ENCODE measurements at regions not wholly inside any gene's neighbourhood (a gene's known extent, or its start where the extent isn't known, plus 50 kb on each side); places are given as distances from the start of the nearest gene placed in this dataset.

- no peaks in the 10 kb centered on the region for H3K36me3 ChIP-seq (ENCODE audit: insufficient read depth, low read length)
- no peak for TF ChIP-seq CTCF (IDR thresholded peaks at IDR 0.05; ENCODE audit: borderline replicate concordance, extremely low read depth, low read length, poor library complexity, severe bottlenecking)
- TF ChIP-seq EZH2 (IDR thresholded peaks at IDR 0.05; ENCODE audit: borderline replicate concordance, low read depth, low read length, severe bottlenecking) = no peak
- no peaks in the 10 kb centered on the region for H3K79me2 ChIP-seq (ENCODE audit: insufficient read depth, low read length)
- H2AFZ ChIP-seq (ENCODE audit: low read depth, low read length) = no peak overlapping the region
- H3K9me3 ChIP-seq (ENCODE audit: insufficient read depth, low read length, severe bottlenecking) = no peaks in the 10 kb centered on the region
- H3K4me2 ChIP-seq (ENCODE audit: insufficient read depth, low read length) = no peak overlapping the region
- no peaks in the 10 kb centered on the region for H3K27me3 ChIP-seq (ENCODE audit: insufficient read depth, low read length, poor library complexity)
- peaks cover 24% of the 10 kb centered on the region for H3K4me1 ChIP-seq (ENCODE audit: insufficient read depth, low read length)
- ATAC-seq (ENCODE audit: insufficient read depth, low read depth) (no peak), DNase-seq (no peak)
- no peak overlapping the region for H3K4me3 ChIP-seq (ENCODE audit: low read depth in 1 of 2, low read length in 2 of 2)
- no peaks in the 10 kb centered on the region for H4K20me1 ChIP-seq (ENCODE audit: insufficient read depth, low read length)
- H3K27ac ChIP-seq (ENCODE audit: low read length) = peak overlapping the region; percentile 0; the same call in 1 of the 2 replicates
- no peak overlapping the region for H3K9ac ChIP-seq (ENCODE audit: low read depth, low read length)
These were observed 171.2 kb upstream of the SULF2 start for GRCh38 chr20:47956268-47956995.

- DNase-seq (no peak), ATAC-seq (ENCODE audit: insufficient read depth, low read depth) (no peak)
These were observed 168.2 kb upstream of the SULF2 start for GRCh38 chr20:47953471-47953870.

GRCh38 chr20:47952023-47952564, 166.8 kb upstream of the SULF2 start:
- H2AFZ ChIP-seq (ENCODE audit: low read depth, low read length) = no peak overlapping the region
- peak; percentile 68 for ATAC-seq (ENCODE audit: insufficient read depth, low read depth)
- H3K9me3 ChIP-seq (ENCODE audit: insufficient read depth, low read length, severe bottlenecking) = no peaks in the 10 kb centered on the region
- no peak overlapping the region for H3K4me2 ChIP-seq (ENCODE audit: insufficient read depth, low read length)
- H3K4me1 ChIP-seq (ENCODE audit: insufficient read depth, low read length) = peaks cover 28% of the 10 kb centered on the region
- no peaks in the 10 kb centered on the region for H3K27me3 ChIP-seq (ENCODE audit: insufficient read depth, low read length, poor library complexity)
- H3K36me3 ChIP-seq (ENCODE audit: insufficient read depth, low read length) = no peaks in the 10 kb centered on the region
- H3K9ac ChIP-seq (ENCODE audit: low read depth, low read length) = no peak overlapping the region
- H3K4me3 ChIP-seq (ENCODE audit: low read depth in 1 of 2, low read length in 2 of 2) = no peak overlapping the region
- H3K79me2 ChIP-seq (ENCODE audit: insufficient read depth, low read length) = no peaks in the 10 kb centered on the region
- no peaks in the 10 kb centered on the region for H4K20me1 ChIP-seq (ENCODE audit: insufficient read depth, low read length)
- peak overlapping the region; percentile 47; the same call in 1 of the 2 replicates for H3K27ac ChIP-seq (ENCODE audit: low read length)
- TF ChIP-seq CTCF (IDR thresholded peaks at IDR 0.05; ENCODE audit: borderline replicate concordance, extremely low read depth, low read length, poor library complexity, severe bottlenecking) = no peak
- no peak for TF ChIP-seq EZH2 (IDR thresholded peaks at IDR 0.05; ENCODE audit: borderline replicate concordance, low read depth, low read length, severe bottlenecking)
- DNase-seq = peak; percentile 45

More at GRCh38 chr20:47953471-47953870, 168.2 kb upstream of the SULF2 start:
- Histone ChIP-seq H3K36me3 (ENCODE audit: insufficient read depth, low read length) (no peaks in the 10 kb centered on the region), H3K4me3 (ENCODE audit: low read depth in 1 of 2, low read length in 2 of 2) (no peak overlapping the region), H3K27me3 (ENCODE audit: insufficient read depth, low read length, poor library complexity) (no peaks in the 10 kb centered on the region), H3K79me2 (ENCODE audit: insufficient read depth, low read length) (no peaks in the 10 kb centered on the region), H3K4me2 (ENCODE audit: insufficient read depth, low read length) (no peak overlapping the region), H3K9ac (ENCODE audit: low read depth, low read length) (no peak overlapping the region), H2AFZ (ENCODE audit: low read depth, low read length) (no peak overlapping the region), H3K4me1 (ENCODE audit: insufficient read depth, low read length) (peaks cover 33% of the 10 kb centered on the region), H4K20me1 (ENCODE audit: insufficient read depth, low read length) (no peaks in the 10 kb centered on the region), H3K27ac (ENCODE audit: low read length) (no peak overlapping the region), H3K9me3 (ENCODE audit: insufficient read depth, low read length, severe bottlenecking) (no peaks in the 10 kb centered on the region)
- no peak for TF ChIP-seq CTCF (IDR thresholded peaks at IDR 0.05; ENCODE audit: borderline replicate concordance, extremely low read depth, low read length, poor library complexity, severe bottlenecking)
